ENCODE measurements at regions not wholly inside any gene's neighbourhood (a gene's known extent, or its start where the extent isn't known, plus 50 kb on each side); places are given as distances from the start of the nearest gene placed in this dataset.
"Not testable (repeated sequence)": the region's sequence is repeated elsewhere in the genome, so short reads cannot be mapped to it uniquely, and the experiment has no call there.

GRCh38 chr6:6492675-6493074 lies 95.8 kb upstream of the LY86 start:
- Histone ChIP-seq H3K36me3 (no peaks in the 10 kb centered on the region), H3K27me3 (replicated peaks; ENCODE audit: insufficient read depth) (no peaks in the 10 kb centered on the region), H3K4me1 (ENCODE audit: control insufficient read depth in 1 of 2, low read depth in 2 of 2) (no peaks in the 10 kb centered on the region), H3K9me3 (no peaks in the 10 kb centered on the region), H3K4me3 (no peak overlapping the region), H3K27ac (no peak overlapping the region)
- DNase-seq (ENCODE audit: low spot score): no peak
- no peak for ATAC-seq (ENCODE audit: insufficient number of reproducible peaks, low FRiP score, low read depth)
- TF ChIP-seq CTCF (IDR thresholded peaks at IDR 0.05): no peak

- ATAC-seq (ENCODE audit: insufficient number of reproducible peaks, low FRiP score, low read depth); H3K9me3 ChIP-seq; H3K27ac ChIP-seq; H3K4me1 ChIP-seq (ENCODE audit: control insufficient read depth in 1 of 2, low read depth in 2 of 2); DNase-seq (ENCODE audit: low spot score); H3K36me3 ChIP-seq; H3K4me3 ChIP-seq; H3K27me3 ChIP-seq (replicated peaks; ENCODE audit: insufficient read depth): not testable (repeated sequence)
These were observed 94.4 kb upstream of the LY86 start for GRCh38 chr6:6494139-6494538.

- DNase-seq (ENCODE audit: low spot score) (no peak), ATAC-seq (ENCODE audit: insufficient number of reproducible peaks, low FRiP score, low read depth) (no peak)
- Histone ChIP-seq H3K9me3 (no peaks in the 10 kb centered on the region), H3K4me3 (no peak overlapping the region), H3K36me3 (no peaks in the 10 kb centered on the region), H3K4me1 (ENCODE audit: control insufficient read depth in 1 of 2, low read depth in 2 of 2) (no peaks in the 10 kb centered on the region), H3K27me3 (replicated peaks; ENCODE audit: insufficient read depth) (no peaks in the 10 kb centered on the region), H3K27ac (no peak overlapping the region)
- TF ChIP-seq CTCF (IDR thresholded peaks at IDR 0.05): no peak
These were observed 93.8 kb upstream of the LY86 start for GRCh38 chr6:6494677-6495076.

GRCh38 chr6:6495851-6496250 lies 92.7 kb upstream of the LY86 start:
- Histone ChIP-seq H3K9me3 (no peaks in the 10 kb centered on the region), H3K27me3 (replicated peaks; ENCODE audit: insufficient read depth) (no peaks in the 10 kb centered on the region), H3K36me3 (no peaks in the 10 kb centered on the region), H3K27ac (no peak overlapping the region), H3K4me1 (ENCODE audit: control insufficient read depth in 1 of 2, low read depth in 2 of 2) (no peaks in the 10 kb centered on the region), H3K4me3 (no peak overlapping the region)
- ATAC-seq (ENCODE audit: insufficient number of reproducible peaks, low FRiP score, low read depth) (no peak), DNase-seq (ENCODE audit: low spot score) (no peak)
- no peak for TF ChIP-seq CTCF (IDR thresholded peaks at IDR 0.05)

- ATAC-seq (ENCODE audit: insufficient number of reproducible peaks, low FRiP score, low read depth): no peak
- Histone ChIP-seq H3K36me3 (no peaks in the 10 kb centered on the region), H3K4me3 (no peak overlapping the region), H3K27ac (no peak overlapping the region), H3K27me3 (replicated peaks; ENCODE audit: insufficient read depth) (no peaks in the 10 kb centered on the region), H3K9me3 (no peaks in the 10 kb centered on the region), H3K4me1 (ENCODE audit: control insufficient read depth in 1 of 2, low read depth in 2 of 2) (no peaks in the 10 kb centered on the region)
- TF ChIP-seq CTCF (IDR thresholded peaks at IDR 0.05): no peak
- DNase-seq (ENCODE audit: low spot score): no peak
These were observed 91.0 kb upstream of the LY86 start for GRCh38 chr6:6497541-6497940.

- H3K4me3 ChIP-seq: no peak overlapping the region
- TF ChIP-seq CTCF (IDR thresholded peaks at IDR 0.05): no peak
- no peaks in the 10 kb centered on the region for H3K4me1 ChIP-seq (ENCODE audit: control insufficient read depth in 1 of 2, low read depth in 2 of 2)
- no peak for ATAC-seq (ENCODE audit: insufficient number of reproducible peaks, low FRiP score, low read depth)
- H3K36me3 ChIP-seq: no peaks in the 10 kb centered on the region
- DNase-seq (ENCODE audit: low spot score): no peak
- H3K27ac ChIP-seq: no peak overlapping the region
- no peaks in the 10 kb centered on the region for H3K27me3 ChIP-seq (replicated peaks; ENCODE audit: insufficient read depth)
- no peaks in the 10 kb centered on the region for H3K9me3 ChIP-seq
These were observed 90.5 kb upstream of the LY86 start for GRCh38 chr6:6497976-6498375.

Data from thoracic aorta (tissue), 2 donors.